ENCODE measurements at regions not wholly inside any gene's neighbourhood (a gene's known extent, or its start where the extent isn't known, plus 50 kb on each side); places are given as distances from the start of the nearest gene placed in this dataset.
"Not testable (repeated sequence)": the region's sequence is repeated elsewhere in the genome, so short reads cannot be mapped to it uniquely, and the experiment has no call there.

DNA sequence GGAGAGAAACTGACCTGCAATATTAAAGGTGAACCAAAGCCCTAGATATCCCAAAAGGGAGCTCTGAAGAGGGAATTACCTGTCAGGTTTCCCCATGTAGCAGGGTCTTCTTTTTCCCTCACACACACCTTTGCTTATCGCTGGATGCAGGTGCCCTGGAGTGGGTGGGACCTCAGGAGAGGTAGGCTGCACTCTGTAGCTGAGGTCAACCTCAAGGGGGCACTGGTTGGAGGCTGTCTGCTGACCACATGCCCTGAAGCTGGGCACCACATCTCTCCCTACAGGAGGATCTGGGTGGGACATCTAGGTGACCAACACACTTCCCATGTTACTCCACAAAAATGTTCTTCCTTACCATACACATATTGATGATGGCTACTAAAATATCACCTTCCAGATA lies 298.7 kb upstream of the USP25 start:
- no peak for DNase-seq (ENCODE audit: low read depth, low spot score)

DNA sequence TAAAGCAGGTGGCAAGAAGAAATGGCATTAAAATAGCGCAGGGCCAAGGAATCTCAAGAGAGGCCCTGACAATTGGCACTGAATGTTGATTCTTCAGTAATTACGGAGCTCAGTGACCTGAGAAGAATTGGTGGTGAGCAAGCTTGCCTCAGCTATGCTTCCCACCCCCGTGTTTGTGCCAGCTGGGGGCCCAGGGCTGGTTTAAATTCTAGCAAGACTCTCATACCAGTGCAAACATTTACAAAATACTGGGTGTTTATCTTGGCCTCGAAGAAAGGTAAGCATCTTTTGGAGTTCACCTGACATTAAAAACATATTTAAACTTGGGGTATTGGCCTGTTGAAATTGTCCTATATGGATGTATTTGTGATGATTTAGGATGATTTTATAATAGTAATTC lies 296.7 kb upstream of the USP25 start:
- DNase-seq (ENCODE audit: low read depth, low spot score), result no peak

DNA sequence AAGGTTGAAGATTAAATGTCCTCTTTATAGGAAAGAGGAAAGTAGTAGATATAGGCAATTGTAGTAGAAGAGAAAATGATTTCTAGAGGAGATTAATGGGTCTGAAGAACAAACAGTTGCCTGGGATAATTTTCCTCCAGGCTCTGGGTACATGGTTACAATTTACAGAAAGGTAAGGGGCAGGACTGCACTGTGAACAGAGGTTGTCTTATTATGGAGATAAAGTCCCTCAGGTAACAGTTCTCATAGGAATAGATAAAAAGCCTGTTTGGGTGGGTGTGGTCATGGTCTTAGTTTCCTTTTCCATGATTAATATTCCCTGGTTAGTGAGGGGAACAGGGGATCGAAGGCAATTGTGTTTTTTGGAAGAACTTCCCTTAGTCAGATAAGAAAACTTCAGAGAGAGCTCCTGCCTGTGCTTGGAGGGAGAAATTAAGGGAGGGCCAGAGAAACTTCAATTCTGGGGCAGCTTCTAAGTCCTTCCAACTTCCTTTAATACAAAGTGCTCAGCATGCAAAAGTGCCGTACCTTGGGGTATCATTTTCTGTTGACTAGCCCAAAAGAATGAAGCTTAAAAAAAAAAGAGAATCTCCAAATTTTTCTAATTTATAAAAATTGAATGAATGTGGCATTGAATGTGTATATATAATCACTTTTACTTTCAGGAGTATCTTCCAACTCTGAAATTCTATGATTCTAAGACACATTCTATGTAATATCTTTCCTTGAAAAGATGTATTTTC lies 295.4 kb upstream of the USP25 start:
- DNase-seq (ENCODE audit: low read depth, low spot score), result no peak

DNA sequence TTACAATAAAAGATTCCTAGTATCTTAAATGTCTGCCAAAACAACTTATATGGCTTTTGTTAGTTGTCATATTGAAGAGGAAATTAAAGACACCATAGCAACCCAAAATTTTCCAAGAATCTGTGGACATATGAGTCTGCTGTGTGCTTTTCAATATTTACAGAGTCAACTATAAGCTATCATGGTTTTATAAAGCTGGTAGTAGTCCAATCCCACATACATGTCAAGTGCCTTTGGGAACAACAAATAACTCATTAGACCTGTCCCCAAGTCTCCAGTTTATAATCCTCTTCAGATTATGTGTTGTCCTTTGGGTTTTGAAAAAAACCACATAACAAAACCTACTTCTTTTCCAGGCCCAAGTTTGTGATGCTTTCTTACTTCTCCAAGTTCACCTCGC lies 293.8 kb upstream of the USP25 start:
- DNase-seq (ENCODE audit: low read depth, low spot score), result no peak

DNA sequence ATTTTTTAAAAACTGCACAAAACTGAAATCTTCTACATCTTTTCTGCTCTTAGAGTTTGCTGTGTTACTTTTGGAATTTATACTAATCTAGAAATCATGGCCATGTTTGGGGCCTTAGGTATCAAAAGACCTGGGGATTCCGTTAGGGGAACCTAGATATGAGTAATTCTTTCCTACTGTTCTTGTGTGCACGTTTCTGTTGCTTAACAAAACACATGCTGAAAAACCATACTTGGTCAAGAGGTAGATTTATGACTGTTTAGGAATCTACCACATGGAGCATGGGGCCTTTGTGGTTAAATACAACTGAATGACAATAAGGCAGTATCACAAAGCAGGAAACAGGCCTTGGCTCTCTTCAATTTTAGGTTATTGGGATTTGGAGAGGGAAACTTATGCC lies 291.9 kb upstream of the USP25 start:
- no peak for DNase-seq (ENCODE audit: low read depth, low spot score)

DNA sequence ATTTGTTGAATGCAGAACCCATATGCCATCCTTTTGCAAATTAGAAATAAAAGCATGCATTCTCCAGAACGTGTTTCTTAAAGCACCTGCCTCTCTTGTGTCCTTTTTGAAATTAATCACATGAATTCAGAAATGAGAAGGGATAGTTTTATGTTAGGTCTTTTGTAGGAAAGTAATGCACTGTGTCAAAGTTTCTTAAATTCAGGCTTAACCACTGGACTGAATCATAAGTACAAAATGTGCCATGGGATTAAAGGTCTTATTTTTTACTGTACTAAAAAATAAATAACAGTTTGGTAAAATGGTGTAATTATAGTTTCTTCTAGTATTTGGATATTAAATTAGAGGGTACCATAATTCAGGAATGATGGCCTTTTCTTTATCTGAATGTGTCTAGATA lies 290.1 kb upstream of the USP25 start:
- no peak for DNase-seq (ENCODE audit: low read depth, low spot score)

DNA sequence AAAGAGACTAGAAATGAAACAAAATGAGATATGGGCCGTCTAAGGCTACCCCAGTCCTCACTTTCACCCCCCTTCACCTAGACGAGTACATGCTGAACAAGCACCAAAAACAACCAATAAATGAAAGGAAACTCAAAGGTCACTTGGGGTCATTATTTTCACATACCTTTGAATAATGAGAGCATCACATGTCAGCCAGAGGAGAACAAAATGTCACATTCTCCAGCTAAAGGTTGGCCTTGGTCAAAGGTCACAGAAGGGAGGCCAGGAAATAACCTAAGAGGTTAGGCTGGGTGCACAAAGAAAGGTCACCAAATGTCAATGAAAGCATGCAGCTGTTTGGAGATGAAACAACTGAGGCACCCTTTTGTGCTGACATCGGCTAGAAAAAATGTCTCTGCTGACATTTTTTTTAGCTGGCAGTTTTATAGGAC lies 288.7 kb upstream of the USP25 start:
- peak; percentile 48 for DNase-seq (ENCODE audit: low read depth, low spot score)

DNA sequence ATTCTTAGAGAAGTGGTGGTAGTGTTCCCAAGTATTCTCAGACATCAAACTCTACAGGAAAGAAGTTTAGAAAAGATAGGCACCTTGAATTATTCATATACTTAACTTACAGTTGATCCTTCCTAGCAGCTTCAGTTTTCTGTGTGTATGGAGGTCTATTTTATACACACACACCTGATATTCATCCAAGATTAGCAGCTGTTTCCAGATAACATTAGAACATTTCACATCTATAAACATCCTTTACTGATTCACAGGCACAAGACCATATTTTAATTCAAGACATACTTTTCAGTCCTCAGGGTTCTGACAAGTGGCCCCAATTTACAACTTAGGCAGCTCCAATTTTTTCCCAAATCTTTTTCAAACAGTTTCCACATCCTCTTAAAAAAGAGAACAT lies 287.8 kb upstream of the USP25 start:
- no peak for DNase-seq (ENCODE audit: low read depth, low spot score)

DNA sequence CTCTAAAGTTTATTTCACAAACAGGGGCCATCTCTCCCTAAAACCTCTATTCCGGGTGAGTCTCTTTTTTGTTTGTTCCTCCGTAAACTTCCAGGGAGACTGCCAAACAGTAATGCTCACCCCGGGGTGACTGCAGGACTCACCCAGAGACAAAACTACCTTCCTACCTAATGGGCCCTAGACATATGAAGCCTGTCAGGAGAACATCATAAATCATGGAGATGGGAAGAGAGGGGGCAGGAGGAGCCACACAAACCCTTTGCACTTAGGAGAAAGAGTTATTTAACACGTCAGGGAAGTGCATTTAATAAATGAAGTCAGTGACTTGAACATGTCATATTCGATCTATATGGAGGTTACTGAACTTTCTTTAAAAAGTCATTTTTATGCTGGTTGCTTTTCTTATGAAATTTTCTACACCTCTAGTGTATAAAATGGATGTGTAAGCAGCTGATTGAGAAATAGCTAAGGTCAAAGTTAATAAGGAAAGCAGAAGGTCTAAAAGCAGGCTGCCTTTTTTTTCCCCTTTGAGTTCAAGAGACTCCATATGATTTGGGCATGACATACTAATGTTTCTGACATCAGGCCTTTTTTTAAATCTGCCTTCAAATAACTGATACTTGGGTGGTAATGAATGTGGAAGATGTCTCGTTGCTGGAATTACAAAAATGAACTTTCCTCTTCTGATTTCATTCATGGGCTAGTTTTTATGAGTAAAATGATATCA lies 286.9 kb upstream of the USP25 start:
- DNase-seq (ENCODE audit: low read depth, low spot score), result no peak

DNA sequence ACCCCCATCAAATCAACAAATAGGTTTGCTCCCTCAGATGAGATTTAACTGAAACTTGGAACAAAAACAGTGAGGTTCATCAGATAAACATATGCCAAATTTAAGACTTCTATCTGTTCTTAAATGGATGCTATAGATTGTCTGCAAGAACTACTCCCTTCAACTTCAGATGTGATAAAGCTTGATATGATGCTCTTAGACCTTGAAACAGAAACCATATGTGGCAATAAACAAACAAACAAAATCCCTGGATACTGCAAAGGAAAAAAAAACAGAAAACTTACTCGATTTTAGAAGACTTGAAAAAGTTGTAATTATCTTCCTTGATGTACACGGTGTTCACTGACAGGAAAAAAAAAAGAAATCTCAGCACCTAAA lies 286.1 kb upstream of the USP25 start:
- no peak for DNase-seq (ENCODE audit: low read depth, low spot score)

DNA sequence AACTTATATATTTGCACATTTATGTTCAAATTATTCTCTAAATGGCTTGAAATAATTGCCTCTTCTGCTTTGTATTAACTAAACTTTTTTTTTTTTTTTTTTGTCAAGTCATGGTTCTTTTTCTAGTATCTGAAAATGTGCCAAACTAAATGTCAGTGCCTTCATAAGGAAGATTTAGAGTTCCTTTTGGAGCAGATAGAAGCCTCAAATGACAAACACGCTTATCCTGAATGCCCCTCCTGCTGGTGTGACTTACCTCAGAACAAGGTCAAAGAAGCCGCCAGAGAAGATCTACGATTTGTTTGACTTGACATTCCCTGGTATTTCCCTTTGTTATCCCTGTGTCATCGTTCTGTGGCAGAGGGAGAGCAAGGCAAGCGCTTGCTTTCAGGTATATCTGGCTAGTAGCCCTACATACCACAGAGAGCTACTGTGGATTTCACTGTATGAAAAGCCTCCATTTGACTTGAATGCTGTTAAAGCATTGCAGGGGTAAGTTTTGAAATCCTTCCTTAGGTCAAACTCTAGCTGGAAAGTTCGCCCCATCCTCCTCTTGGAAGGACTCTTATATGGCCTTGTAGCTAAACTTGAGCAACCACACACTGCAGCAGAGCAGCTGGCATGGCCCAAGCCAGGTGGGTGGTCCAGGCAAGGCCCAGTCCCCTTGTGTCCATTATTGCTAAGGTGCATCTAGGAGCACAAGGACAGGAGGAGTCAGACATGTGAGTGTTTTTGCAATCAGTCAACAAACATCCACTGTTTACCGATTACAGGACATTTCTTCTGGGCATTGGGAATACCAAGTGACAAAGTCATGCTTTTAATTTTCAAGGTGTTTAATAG lies 285.4 kb upstream of the USP25 start:
- DNase-seq (ENCODE audit: low read depth, low spot score), result no peak

DNA sequence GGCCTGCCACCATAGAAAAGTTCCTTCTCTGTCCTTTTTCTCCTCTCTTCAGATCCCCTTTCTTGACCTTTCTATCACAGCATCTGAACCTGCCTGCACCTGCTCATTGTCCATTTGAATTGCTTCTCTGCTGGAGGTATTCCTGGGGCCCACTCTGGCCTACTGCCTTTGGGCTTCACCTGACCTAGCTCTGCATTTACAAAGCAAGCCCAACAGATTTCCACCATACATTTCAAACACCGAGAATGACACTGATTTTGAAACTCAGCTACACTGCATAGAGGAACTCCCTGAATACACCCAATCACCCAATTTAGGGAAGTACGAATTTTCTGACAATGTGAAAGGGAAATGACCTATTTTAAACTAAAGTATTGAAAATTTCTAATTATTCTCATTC lies 284.5 kb upstream of the USP25 start:
- peak; percentile 59 for DNase-seq (ENCODE audit: low read depth, low spot score)

DNA sequence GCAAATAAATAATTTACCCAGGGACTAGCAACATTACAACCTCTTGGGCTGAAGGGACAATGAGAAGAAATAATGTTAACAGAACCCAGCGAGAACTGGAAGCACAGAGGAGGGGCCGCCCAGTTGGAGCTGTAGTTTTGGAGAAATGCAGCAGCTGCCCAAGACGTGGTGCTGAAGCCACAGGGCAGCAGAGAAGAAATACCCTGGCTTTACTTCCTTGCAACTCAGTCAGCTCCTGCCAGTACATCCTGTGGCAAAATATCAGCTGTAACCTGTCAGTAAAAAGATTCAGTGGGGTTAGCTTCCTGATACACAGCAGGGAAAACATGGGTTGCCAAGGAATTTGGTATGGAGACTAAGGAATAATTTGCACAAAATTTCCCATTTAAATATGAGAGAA lies 283.6 kb upstream of the USP25 start:
- DNase-seq (ENCODE audit: low read depth, low spot score), result no peak

DNA sequence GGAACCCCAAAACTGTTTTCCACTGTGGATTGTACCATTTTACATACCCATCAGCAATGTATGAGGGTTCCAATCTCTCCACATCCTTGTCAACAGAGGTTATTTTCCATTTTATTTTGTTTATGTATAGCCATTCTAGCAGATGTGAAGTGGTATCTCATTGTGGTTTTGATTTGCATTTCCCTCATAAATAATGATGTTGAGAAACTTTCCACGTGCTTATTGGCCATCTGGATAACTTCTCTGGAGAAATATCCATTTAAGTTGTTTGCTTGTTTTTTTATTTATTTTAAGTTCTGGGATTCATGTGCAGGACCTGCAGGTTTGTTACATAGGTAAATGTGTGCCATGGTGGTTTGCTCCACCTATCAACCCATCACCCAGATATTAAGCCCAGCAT lies 280.2 kb upstream of the USP25 start:
- DNase-seq (ENCODE audit: low read depth, low spot score), result no peak

DNA sequence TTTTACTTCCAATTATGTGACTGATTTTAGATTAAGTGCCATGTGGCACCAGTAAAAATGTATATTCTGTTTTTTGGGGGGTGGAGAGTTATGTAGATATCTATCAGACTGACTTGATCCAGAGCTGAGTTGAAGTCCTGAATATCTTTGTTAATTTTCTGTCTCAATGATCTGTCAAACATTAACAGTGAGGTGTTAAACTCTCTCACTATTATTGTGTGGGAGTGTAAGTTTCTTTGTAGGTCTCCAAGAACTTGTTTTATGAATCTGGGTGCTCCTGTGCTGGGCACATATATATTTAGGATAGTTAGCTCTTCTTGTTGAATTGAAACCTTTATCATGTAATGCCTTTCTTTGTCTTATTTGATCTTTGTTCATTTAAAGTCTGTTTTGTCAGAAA lies 276.5 kb upstream of the USP25 start:
- no peak for DNase-seq (ENCODE audit: low read depth, low spot score)

DNA sequence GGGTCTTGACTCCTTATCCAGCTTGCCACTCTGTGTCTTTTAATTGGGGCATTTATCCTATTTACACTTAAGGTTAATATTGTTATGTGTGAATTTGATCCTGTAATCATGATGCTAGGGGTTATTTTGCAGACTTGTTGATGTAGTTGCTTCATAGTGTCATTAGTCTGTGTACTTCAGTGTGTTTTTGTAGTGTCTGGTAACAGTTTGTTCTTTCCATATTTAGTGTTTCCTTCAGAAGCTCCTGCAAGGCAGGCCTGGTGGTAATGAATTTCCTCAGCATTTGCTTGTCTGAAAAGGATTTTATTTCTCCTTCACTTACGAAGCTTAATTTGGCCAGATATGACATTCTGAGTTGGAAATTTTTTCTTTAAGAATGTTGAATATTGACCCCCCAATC lies 276.0 kb upstream of the USP25 start:
- not testable (repeated sequence) for DNase-seq (ENCODE audit: low read depth, low spot score)

DNA sequence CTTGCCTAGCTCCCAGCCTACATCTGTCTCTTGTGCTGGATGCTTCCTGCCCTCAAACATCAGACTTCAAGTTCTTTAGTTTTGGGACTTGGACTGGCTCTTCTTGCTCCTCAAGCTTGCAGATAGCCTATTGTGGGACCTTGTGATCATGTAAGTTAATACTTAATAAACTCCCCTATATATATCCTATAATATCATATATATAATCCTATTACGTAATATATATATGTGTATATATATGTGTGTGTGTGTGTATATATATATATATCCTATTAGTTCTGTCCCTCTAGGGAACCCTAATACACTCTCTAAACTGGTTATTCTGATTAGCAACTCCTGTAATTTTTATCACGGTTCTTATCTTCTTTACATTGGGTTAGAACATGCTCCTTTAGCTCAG lies 274.9 kb upstream of the USP25 start:
- not testable (repeated sequence) for DNase-seq (ENCODE audit: low read depth, low spot score)

DNA sequence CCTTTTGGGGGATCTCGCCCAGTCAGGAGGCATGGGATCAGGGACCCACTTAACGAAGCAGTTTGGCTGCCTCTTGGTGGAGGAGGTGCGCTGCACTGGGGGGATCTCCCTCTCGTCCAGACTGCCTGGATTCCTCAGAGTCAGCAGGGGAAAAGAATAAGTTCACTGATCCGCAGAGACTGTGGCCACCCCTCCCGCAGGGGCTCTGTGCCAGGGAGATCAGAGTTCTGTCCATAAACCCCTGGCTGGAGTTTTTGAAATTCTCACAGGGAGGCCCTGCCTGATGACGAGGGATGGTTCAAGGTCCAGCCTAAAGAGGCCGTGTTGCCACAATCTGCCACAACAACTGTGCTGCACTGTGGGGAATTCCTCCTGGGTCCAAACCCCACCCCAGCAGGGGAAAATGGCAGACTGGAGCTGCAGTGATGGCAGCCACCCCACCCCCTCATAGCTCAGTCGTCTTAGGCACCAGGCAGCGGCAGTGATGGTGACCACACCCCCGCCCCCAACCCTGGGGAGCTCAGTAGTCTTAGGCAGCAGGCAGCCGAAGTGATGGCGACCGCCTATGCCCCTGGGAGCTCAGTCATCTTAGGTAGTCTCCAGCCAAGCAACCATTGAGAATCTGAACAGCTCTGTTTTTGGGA lies 273.8 kb upstream of the USP25 start:
- no peak for DNase-seq (ENCODE audit: low read depth, low spot score)

DNA sequence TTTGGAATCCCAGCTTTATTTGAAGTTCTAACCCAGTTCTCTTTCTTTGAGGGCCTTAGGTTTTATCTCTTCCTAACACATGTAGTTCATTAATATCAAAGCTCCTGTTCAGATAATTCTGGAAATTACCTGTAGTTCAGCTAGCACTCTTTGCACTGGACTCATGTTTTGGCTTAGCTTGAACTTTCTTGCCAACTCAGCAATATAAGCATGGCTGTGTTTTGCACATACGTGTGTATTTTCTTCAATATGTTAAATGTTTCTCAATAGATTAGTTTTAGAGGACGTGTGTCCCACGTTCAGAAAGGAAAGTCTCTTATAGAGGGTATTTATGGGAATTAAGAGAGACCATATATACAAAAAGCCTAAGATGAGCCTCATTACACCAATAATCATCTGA lies 271.8 kb upstream of the USP25 start:
- no peak for DNase-seq (ENCODE audit: low read depth, low spot score)

DNA sequence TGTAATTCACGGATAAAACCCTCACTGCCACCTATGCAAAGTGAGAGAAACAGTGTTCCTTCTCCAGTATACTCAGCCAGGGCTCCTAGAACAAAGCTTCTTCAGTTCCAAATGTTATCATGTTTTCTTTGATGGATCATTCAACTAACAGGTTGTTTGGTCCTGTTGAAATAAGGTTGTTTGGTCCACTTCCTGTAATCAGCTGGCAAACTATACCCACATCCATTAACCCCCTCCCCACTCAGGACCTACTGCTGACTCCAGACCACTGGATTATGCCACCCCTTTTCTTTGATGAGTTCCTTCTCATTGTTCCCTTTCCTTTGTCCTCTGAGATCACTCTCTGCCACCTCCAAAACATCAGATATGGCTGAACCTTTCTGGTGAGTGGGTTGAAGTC lies 267.7 kb upstream of the USP25 start:
- DNase-seq (ENCODE audit: low read depth, low spot score), result no peak

DNA sequence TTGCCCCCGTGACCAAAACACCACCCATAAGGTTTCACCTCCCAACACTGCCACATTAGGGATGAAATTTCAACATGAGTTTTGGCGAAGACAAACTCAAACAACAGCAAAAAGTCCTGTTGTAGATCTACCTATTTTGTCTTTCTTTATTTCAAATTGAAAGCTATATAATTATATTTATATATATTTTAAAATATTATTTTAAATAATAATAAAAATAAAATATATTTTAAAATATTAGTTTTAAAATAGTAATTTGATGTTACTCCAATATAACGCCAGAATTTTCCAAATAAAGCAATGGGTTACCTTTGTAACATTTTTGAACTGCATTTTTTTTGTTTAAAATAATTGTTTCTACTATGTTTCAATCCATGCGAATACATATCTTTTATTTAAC lies 263.5 kb upstream of the USP25 start:
- no peak for DNase-seq (ENCODE audit: low read depth, low spot score)

DNA sequence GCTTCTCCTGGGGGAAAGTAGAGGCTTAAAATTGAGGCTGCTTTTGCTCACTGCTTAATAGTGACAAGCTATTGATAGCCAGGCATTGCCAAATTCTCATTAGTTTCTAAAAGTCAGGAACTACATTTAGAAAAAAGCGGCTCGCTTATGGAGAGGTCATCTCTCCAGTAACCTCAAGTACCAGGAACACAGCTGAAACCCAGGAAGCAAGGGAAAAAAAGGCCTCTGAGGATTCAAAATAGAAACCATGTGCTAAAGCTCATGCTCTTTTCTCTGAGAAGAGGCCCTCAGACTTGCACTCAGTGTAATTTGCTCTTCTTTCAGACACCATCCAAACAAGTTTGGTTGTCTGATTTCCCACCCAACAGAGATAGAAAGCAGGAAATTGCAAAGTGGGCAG lies 261.4 kb upstream of the USP25 start:
- DNase-seq (ENCODE audit: low read depth, low spot score), result no peak

All from iPS DF 19.7 (cell line).